ENCODE measurements at regions not wholly inside any gene's neighbourhood (a gene's known extent, or its start where the extent isn't known, plus 50 kb on each side); places are given as distances from the start of the nearest gene placed in this dataset.

DNA sequence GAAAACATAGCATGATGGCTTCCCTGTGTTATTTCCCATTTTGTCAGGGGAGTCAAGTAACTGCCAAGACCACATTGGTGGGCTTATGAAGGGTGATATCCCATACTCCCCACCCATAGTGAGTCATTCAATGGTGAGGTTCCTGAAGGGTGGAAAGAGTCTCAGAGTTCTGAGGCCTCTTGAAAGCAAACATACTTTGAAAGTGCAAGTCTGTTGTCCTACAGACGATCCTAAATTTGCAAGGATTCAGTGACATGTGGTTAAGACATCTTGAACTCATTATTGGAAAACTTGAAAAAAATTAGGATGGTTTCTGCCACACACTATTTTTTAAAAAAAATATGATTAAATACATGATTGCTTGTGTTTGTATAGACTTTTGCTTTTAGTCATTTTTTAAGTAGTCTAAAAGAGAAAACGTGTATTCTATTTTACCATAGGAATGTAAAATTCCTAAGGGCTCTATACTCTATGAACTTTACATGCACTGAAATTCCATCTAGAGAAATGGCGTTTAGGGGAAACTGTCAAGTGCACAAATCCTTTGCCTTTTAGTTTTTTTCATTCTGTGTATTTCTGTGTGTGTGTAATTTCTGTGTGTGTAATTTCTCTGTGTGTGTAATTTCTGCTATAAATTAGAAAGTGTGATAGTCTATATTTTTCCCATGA is 225.5 kb upstream of the ADAMTS5 start:
- no peak overlapping the region for H3K27ac ChIP-seq
- no peaks in the 10 kb centered on the region for H3K27me3 ChIP-seq
- no peaks in the 10 kb centered on the region for H3K9me2 ChIP-seq (replicated peaks; ENCODE audit: insufficient read depth)
- no peak for TF ChIP-seq EZH2phosphoT487 (IDR thresholded peaks at IDR 0.05; ENCODE audit: low read depth, severe bottlenecking, unreplicated experiment)
- TF ChIP-seq EZH2 (IDR thresholded peaks at IDR 0.05; ENCODE audit: borderline replicate concordance) = no peak
- TF ChIP-seq, protein P1, sequence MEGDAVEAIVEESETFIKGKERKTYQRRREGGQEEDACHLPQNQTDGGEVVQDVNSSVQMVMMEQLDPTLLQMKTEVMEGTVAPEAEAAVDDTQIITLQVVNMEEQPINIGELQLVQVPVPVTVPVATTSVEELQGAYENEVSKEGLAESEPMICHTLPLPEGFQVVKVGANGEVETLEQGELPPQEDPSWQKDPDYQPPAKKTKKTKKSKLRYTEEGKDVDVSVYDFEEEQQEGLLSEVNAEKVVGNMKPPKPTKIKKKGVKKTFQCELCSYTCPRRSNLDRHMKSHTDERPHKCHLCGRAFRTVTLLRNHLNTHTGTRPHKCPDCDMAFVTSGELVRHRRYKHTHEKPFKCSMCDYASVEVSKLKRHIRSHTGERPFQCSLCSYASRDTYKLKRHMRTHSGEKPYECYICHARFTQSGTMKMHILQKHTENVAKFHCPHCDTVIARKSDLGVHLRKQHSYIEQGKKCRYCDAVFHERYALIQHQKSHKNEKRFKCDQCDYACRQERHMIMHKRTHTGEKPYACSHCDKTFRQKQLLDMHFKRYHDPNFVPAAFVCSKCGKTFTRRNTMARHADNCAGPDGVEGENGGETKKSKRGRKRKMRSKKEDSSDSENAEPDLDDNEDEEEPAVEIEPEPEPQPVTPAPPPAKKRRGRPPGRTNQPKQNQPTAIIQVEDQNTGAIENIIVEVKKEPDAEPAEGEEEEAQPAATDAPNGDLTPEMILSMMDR (IDR thresholded peaks at IDR 0.05; ENCODE audit: poor library complexity) = no peak
- 55% methylated on average over 3 of the region's 3 CpGs for WGBS (ENCODE audit: low lambda C conversion rate, missing lambda C conversion rate)
- H3K79me2 ChIP-seq = no peaks in the 10 kb centered on the region
- H3K36me3 ChIP-seq (replicated peaks; ENCODE audit: insufficient read depth, low read depth) = no peaks in the 10 kb centered on the region
- no peaks in the 10 kb centered on the region for H3K4me1 ChIP-seq (ENCODE audit: insufficient read depth)
- H3K4me2 ChIP-seq = no peak overlapping the region
- no peak for DNase-seq (ENCODE audit: low spot score)
- no peak overlapping the region for H3K4me3 ChIP-seq
- no peaks in the 10 kb centered on the region for H4K20me1 ChIP-seq (ENCODE audit: insufficient read depth, poor library complexity, severe bottlenecking)
- no peaks in the 10 kb centered on the region for H3K9me3 ChIP-seq (ENCODE audit: low read depth)
- H2AFZ ChIP-seq = no peak overlapping the region

DNA sequence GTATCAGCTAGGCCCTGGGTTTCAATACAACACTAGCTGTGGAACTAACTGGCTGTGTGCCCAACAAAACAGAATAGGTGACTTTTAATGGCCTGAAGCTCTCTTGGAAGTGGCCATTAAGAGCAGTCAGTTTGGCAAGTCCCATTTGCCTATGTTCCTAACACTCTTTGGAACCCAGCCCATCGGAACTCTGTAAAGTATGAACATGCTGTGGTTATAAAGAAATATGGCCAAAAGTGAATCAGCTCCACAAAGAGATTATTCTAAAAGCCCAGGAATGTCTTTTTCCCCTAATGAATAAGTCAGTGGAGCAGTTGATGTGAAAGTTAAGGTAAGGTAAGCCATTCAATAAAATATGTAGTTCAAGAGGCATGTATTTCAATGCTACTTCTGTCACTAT is 223.7 kb upstream of the ADAMTS5 start:
- WGBS (ENCODE audit: low lambda C conversion rate, missing lambda C conversion rate) = 100% methylated on average over 1 of the region's 1 CpG
- Histone ChIP-seq H4K20me1 (ENCODE audit: insufficient read depth, poor library complexity, severe bottlenecking) (no peaks in the 10 kb centered on the region), H3K27me3 (no peaks in the 10 kb centered on the region), H3K4me1 (ENCODE audit: insufficient read depth) (no peaks in the 10 kb centered on the region), H3K4me2 (no peak overlapping the region), H3K27ac (no peak overlapping the region), H2AFZ (no peak overlapping the region), H3K4me3 (no peak overlapping the region), H3K79me2 (no peaks in the 10 kb centered on the region), H3K36me3 (replicated peaks; ENCODE audit: insufficient read depth, low read depth) (no peaks in the 10 kb centered on the region), H3K9me3 (ENCODE audit: low read depth) (no peaks in the 10 kb centered on the region), H3K9me2 (replicated peaks; ENCODE audit: insufficient read depth) (no peaks in the 10 kb centered on the region)
- TF ChIP-seq, protein P1 (IDR thresholded peaks at IDR 0.05; ENCODE audit: poor library complexity) = no peak
- TF ChIP-seq EZH2 (IDR thresholded peaks at IDR 0.05; ENCODE audit: borderline replicate concordance) = no peak
- no peak for TF ChIP-seq EZH2phosphoT487 (IDR thresholded peaks at IDR 0.05; ENCODE audit: low read depth, severe bottlenecking, unreplicated experiment)
- no peak for DNase-seq (ENCODE audit: low spot score)

DNA sequence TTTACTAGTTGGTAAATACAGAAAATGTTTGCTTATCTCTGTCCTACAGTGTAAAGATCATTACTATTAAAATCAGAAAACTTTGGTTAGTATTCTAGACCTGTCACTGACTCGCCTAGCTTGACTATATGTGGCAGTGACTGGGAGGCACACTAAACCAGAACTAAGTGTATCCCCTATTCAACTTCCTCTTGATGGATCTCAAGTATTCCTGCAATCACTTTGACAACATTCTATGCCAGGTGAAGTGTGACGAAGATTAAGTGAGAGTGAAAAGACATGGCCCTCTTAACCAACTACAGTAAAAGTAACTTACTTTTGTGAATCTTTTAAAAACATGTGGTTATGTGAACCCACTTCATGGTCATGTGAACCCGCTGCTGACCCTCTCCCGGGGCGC is 223.0 kb upstream of the ADAMTS5 start:
- Histone ChIP-seq H3K79me2 (no peaks in the 10 kb centered on the region), H2AFZ (no peak overlapping the region), H3K9me2 (replicated peaks; ENCODE audit: insufficient read depth) (no peaks in the 10 kb centered on the region), H3K27me3 (no peaks in the 10 kb centered on the region), H3K4me2 (no peak overlapping the region), H3K27ac (no peak overlapping the region), H4K20me1 (ENCODE audit: insufficient read depth, poor library complexity, severe bottlenecking) (no peaks in the 10 kb centered on the region), H3K36me3 (replicated peaks; ENCODE audit: insufficient read depth, low read depth) (no peaks in the 10 kb centered on the region), H3K4me3 (no peak overlapping the region), H3K4me1 (ENCODE audit: insufficient read depth) (no peaks in the 10 kb centered on the region), H3K9me3 (ENCODE audit: low read depth) (no peaks in the 10 kb centered on the region)
- TF ChIP-seq EZH2 (IDR thresholded peaks at IDR 0.05; ENCODE audit: borderline replicate concordance) (no peak), EZH2phosphoT487 (IDR thresholded peaks at IDR 0.05; ENCODE audit: low read depth, severe bottlenecking, unreplicated experiment) (no peak)
- TF ChIP-seq, protein P1 (IDR thresholded peaks at IDR 0.05; ENCODE audit: poor library complexity) = no peak
- DNase-seq (ENCODE audit: low spot score) = no peak
- 93% methylated on average over 5 of the region's 5 CpGs for WGBS (ENCODE audit: low lambda C conversion rate, missing lambda C conversion rate)
